ENCODE measurements at regions not wholly inside any gene's neighbourhood (a gene's known extent, or its start where the extent isn't known, plus 50 kb on each side); places are given as distances from the start of the nearest gene placed in this dataset.
A peak's percentile ranks its signal among the peaks of the same experiment; 100 is the strongest.

DNA sequence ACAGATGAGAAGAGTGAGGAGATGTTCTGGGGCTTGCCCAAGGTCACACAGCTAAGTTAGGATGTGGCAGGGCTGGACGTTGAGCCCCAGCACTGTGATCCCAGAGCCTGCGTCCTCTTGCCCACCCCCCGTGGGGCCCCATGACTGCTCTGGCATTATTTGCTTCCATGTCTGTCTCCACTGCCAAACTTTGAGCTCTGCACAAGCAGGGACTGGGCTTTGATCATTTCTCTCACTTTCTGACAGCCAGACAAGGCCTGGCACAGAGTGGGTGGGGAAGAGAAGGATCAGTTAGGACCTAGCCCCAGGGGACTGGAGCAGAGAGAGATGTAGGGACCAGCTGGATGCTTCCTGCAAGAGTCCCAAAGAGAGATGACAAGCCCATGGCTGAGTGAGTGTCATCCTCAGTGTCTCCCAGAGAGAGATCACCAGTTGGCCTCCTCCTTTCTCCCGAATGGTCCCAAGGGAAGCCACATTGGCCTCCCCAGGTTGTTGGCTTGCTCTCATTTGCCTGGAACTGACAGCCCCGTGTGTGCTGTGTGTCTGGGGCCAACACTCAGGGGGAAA, 126.7 kb upstream of the PWP1 start (continued):
- TF ChIP-seq, protein P1, sequence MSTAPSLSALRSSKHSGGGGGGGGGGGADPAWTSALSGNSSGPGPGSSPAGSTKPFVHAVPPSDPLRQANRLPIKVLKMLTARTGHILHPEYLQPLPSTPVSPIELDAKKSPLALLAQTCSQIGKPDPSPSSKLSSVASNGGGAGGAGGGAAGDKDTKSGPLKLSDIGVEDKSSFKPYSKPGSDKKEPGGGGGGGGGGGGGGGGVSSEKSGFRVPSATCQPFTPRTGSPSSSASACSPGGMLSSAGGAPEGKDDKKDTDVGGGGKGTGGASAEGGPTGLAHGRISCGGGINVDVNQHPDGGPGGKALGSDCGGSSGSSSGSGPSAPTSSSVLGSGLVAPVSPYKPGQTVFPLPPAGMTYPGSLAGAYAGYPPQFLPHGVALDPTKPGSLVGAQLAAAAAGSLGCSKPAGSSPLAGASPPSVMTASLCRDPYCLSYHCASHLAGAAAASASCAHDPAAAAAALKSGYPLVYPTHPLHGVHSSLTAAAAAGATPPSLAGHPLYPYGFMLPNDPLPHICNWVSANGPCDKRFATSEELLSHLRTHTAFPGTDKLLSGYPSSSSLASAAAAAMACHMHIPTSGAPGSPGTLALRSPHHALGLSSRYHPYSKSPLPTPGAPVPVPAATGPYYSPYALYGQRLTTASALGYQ (CRISPR knock-in tag; IDR thresholded peaks at IDR 0.05) = no peak
- TF ChIP-seq ZNF326 (CRISPR knock-in tag; IDR thresholded peaks at IDR 0.05; ENCODE audit: borderline replicate concordance) (no peak), FOXK2 (IDR thresholded peaks at IDR 0.05) (no peak), KDM3A (CRISPR knock-in tag; IDR thresholded peaks at IDR 0.05; ENCODE audit: low read depth) (no peak), EHMT2 (IDR thresholded peaks at IDR 0.05; ENCODE audit: borderline replicate concordance, low read depth, low read length) (peak; percentile 32; the same call in 1 of the 2 replicates), NFIB (CRISPR knock-in tag; IDR thresholded peaks at IDR 0.05; ENCODE audit: borderline replicate concordance) (no peak)
- TF ChIP-seq, protein P2, sequence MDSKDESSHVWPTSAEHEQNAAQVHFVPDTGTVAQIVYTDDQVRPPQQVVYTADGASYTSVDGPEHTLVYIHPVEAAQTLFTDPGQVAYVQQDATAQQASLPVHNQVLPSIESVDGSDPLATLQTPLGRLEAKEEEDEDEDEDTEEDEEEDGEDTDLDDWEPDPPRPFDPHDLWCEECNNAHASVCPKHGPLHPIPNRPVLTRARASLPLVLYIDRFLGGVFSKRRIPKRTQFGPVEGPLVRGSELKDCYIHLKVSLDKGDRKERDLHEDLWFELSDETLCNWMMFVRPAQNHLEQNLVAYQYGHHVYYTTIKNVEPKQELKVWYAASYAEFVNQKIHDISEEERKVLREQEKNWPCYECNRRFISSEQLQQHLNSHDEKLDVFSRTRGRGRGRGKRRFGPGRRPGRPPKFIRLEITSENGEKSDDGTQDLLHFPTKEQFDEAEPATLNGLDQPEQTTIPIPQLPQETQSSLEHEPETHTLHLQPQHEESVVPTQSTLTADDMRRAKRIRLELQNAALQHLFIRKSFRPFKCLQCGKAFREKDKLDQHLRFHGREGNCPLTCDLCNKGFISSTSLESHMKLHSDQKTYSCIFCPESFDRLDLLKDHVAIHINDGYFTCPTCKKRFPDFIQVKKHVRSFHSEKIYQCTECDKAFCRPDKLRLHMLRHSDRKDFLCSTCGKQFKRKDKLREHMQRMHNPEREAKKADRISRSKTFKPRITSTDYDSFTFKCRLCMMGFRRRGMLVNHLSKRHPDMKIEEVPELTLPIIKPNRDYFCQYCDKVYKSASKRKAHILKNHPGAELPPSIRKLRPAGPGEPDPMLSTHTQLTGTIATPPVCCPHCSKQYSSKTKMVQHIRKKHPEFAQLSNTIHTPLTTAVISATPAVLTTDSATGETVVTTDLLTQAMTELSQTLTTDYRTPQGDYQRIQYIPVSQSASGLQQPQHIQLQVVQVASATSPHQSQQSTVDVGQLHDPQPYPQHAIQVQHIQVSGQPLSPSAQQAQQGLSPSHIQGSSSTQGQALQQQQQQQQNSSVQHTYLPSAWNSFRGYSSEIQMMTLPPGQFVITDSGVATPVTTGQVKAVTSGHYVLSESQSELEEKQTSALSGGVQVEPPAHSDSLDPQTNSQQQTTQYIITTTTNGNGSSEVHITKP (CRISPR knock-in tag; IDR thresholded peaks at IDR 0.05; ENCODE audit: low read depth) = no peak
- TF ChIP-seq, protein P3, sequence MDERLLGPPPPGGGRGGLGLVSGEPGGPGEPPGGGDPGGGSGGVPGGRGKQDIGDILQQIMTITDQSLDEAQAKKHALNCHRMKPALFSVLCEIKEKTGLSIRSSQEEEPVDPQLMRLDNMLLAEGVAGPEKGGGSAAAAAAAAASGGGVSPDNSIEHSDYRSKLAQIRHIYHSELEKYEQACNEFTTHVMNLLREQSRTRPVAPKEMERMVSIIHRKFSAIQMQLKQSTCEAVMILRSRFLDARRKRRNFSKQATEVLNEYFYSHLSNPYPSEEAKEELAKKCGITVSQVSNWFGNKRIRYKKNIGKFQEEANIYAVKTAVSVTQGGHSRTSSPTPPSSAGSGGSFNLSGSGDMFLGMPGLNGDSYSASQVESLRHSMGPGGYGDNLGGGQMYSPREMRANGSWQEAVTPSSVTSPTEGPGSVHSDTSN (CRISPR knock-in tag; IDR thresholded peaks at IDR 0.05) = peak; percentile 41; the same call in 1 of the 2 replicates
- TF ChIP-seq, protein P4, sequence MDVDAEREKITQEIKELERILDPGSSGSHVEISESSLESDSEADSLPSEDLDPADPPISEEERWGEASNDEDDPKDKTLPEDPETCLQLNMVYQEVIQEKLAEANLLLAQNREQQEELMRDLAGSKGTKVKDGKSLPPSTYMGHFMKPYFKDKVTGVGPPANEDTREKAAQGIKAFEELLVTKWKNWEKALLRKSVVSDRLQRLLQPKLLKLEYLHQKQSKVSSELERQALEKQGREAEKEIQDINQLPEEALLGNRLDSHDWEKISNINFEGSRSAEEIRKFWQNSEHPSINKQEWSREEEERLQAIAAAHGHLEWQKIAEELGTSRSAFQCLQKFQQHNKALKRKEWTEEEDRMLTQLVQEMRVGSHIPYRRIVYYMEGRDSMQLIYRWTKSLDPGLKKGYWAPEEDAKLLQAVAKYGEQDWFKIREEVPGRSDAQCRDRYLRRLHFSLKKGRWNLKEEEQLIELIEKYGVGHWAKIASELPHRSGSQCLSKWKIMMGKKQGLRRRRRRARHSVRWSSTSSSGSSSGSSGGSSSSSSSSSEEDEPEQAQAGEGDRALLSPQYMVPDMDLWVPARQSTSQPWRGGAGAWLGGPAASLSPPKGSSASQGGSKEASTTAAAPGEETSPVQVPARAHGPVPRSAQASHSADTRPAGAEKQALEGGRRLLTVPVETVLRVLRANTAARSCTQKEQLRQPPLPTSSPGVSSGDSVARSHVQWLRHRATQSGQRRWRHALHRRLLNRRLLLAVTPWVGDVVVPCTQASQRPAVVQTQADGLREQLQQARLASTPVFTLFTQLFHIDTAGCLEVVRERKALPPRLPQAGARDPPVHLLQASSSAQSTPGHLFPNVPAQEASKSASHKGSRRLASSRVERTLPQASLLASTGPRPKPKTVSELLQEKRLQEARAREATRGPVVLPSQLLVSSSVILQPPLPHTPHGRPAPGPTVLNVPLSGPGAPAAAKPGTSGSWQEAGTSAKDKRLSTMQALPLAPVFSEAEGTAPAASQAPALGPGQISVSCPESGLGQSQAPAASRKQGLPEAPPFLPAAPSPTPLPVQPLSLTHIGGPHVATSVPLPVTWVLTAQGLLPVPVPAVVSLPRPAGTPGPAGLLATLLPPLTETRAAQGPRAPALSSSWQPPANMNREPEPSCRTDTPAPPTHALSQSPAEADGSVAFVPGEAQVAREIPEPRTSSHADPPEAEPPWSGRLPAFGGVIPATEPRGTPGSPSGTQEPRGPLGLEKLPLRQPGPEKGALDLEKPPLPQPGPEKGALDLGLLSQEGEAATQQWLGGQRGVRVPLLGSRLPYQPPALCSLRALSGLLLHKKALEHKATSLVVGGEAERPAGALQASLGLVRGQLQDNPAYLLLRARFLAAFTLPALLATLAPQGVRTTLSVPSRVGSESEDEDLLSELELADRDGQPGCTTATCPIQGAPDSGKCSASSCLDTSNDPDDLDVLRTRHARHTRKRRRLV (CRISPR knock-in tag; IDR thresholded peaks at IDR 0.05) = 0 out of 2 replicates have a peak, but pooled peaks have one; percentile 33
- TF ChIP-seq, protein P5, sequence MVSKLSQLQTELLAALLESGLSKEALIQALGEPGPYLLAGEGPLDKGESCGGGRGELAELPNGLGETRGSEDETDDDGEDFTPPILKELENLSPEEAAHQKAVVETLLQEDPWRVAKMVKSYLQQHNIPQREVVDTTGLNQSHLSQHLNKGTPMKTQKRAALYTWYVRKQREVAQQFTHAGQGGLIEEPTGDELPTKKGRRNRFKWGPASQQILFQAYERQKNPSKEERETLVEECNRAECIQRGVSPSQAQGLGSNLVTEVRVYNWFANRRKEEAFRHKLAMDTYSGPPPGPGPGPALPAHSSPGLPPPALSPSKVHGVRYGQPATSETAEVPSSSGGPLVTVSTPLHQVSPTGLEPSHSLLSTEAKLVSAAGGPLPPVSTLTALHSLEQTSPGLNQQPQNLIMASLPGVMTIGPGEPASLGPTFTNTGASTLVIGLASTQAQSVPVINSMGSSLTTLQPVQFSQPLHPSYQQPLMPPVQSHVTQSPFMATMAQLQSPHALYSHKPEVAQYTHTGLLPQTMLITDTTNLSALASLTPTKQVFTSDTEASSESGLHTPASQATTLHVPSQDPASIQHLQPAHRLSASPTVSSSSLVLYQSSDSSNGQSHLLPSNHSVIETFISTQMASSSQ (IDR thresholded peaks at IDR 0.05; ENCODE audit: low read depth) = no peak
- TF ChIP-seq, protein P5 (CRISPR knock-in tag; IDR thresholded peaks at IDR 0.05; ENCODE audit: borderline replicate concordance) = no peak
